H1 (cell line): ENCODE measurements at regions not wholly inside any gene's neighbourhood (a gene's known extent, or its start where the extent isn't known, plus 50 kb on each side); places are given as distances from the start of the nearest gene placed in this dataset.

Experiments used
- CTCF ChIA-PET: fragments of 300-600 bp; sonication (Branson Sonifier 250); formaldehyde crosslinking; loops from one replicate; lab custom pipeline; 2021; ENCODE audit not compliant: partially characterized antibody; lab: Charles Lee
- POLR2A ChIA-PET: fragments of 300-600 bp; sonication (Branson Sonifier 250); formaldehyde crosslinking; loops from one replicate; lab custom pipeline; 2021; ENCODE audit warnings: inconsistent platforms; ENCODE audit not compliant: partially characterized antibody; lab: Charles Lee
- DNase-seq, 2 experiments: peaks; one replicate each; pipeline versions ENCODE4 v3.0.0 to v3.0.0-alpha.2; 2010 to 2022; ENCODE audit warnings: low spot score in 2 of 2, low read depth in 1 of 2, mixed read lengths in 1 of 2
- FAIRE-seq: peaks from 2 replicates; lab custom pipeline; 2011; peaks lifted over from hg19 to GRCh38; lab: Jason Lieb, UNC
- H2AFZ ChIP-seq: 2 replicates; pipeline ENCODE4 v1.8.1; 2012; ENCODE audit warnings: low read length, inconsistent platforms
- H2AK5ac ChIP-seq: 2 replicates; pipeline ENCODE4 v1.6.1; 2013; ENCODE audit warnings: low read depth, low read length
- H2BK120ac ChIP-seq: replicated peaks from 2 replicates; pipeline ENCODE3; 2013; ENCODE audit warnings: low read depth, low read length, inconsistent platforms
- H2BK12ac ChIP-seq: 2 replicates; pipeline ENCODE4 v1.6.1; 2013; ENCODE audit warnings: low read depth, low read length
- H2BK15ac ChIP-seq: 2 replicates; pipeline ENCODE4 v1.6.1; 2013; ENCODE audit warnings: low read length
- H2BK20ac ChIP-seq: 2 replicates; pipeline ENCODE4 v1.6.1; 2013; ENCODE audit warnings: low read length
- H2BK5ac ChIP-seq: 2 replicates; pipeline ENCODE4 v1.6.1; 2013; ENCODE audit warnings: low read depth, low read length
- H3K14ac ChIP-seq: 2 replicates; pipeline ENCODE4 v1.6.1; 2013; ENCODE audit warnings: inconsistent platforms; ENCODE audit not compliant: insufficient read length
- H3K18ac ChIP-seq: 2 replicates; pipeline ENCODE4 v1.6.1; 2013; ENCODE audit warnings: low read length; ENCODE audit errors: extremely low read depth
- H3K23ac ChIP-seq: 2 replicates; pipeline ENCODE4 v1.6.1; 2013; ENCODE audit warnings: inconsistent platforms; ENCODE audit not compliant: insufficient read length
- H3K23me2 ChIP-seq: 2 replicates; pipeline ENCODE4 v1.6.1; 2013; ENCODE audit warnings: low read depth, low read length
- H3K27ac ChIP-seq: 2 replicates; pipeline ENCODE4 v1.6.1; 2011; ENCODE audit warnings: low read depth, low read length, inconsistent platforms
- H3K27me3 ChIP-seq, 4 experiments: replicated peaks in 1 of 4; 1 replicate in 1 of 4; 2 replicates in 3 of 4; pipeline versions ENCODE4 v1.6.1 to v1.8.1; 2011 to 2013; ENCODE audit warnings: low read length in 3 of 4, mild to moderate bottlenecking in 3 of 4, inconsistent platforms in 2 of 4, mixed read lengths in 2 of 4, moderate library complexity in 1 of 4; ENCODE audit not compliant: control insufficient read depth in 3 of 4, insufficient read depth in 3 of 4; ENCODE audit errors: extremely low read depth in 1 of 4
- H3K36me3 ChIP-seq, 4 experiments: 2 replicates each; pipeline versions ENCODE4 v1.6.1 to v1.8.1; 2011 to 2013; ENCODE audit warnings: mild to moderate bottlenecking in 4 of 4, low read length in 3 of 4, moderate library complexity in 2 of 4, control low read depth in 1 of 4, inconsistent platforms in 1 of 4; ENCODE audit not compliant: insufficient read depth in 4 of 4, control insufficient read depth in 2 of 4
- H3K4ac ChIP-seq: replicated peaks from 2 replicates; pipeline ENCODE3; 2013; ENCODE audit warnings: low read length, low read depth, mixed read lengths, inconsistent platforms; ENCODE audit not compliant: insufficient read length
- H3K4me1 ChIP-seq, 4 experiments: replicated peaks in 1 of 4; 1 replicate in 1 of 4; 2 replicates in 3 of 4; pipeline versions ENCODE4 v1.6.1 to v1.8.1; 2011 to 2013; ENCODE audit warnings: low read length in 3 of 4, inconsistent platforms in 2 of 4, mixed read lengths in 1 of 4; ENCODE audit not compliant: insufficient read depth in 4 of 4, control insufficient read depth in 3 of 4
- H3K4me2 ChIP-seq, 2 experiments: 2 replicates each; pipeline versions ENCODE4 v1.6.1 to v1.8.1; 2011 to 2013; ENCODE audit warnings: low read depth in 2 of 2, low read length in 2 of 2, control low read depth in 1 of 2, inconsistent platforms in 1 of 2, mild to moderate bottlenecking in 1 of 2; ENCODE audit not compliant: insufficient read depth in 1 of 2
- H3K4me3 ChIP-seq, 4 experiments: fragments of 200-600, 300-600 bp in 1 of 4; sonication (generic), shearing (Covaris generic), sonication (Bioruptor Twin) in 1 of 4; 2 replicates each; pipeline versions ENCODE4 v1.5.1 to v1.8.1; 2011 to 2016; ENCODE audit warnings: low read length in 4 of 4, low read depth in 3 of 4, control low read depth in 2 of 4, inconsistent platforms in 2 of 4, mild to moderate bottlenecking in 2 of 4, mixed read lengths in 1 of 4, moderate library complexity in 1 of 4; ENCODE audit not compliant: insufficient read depth in 2 of 4; ENCODE audit errors: extremely low read depth in 1 of 4
- H3K56ac ChIP-seq: replicated peaks from 2 replicates; pipeline ENCODE3; 2013; ENCODE audit warnings: low read depth, mild to moderate bottlenecking, mixed read lengths, low read length, inconsistent platforms; ENCODE audit not compliant: insufficient read length
- H3K79me1 ChIP-seq: 2 replicates; pipeline ENCODE4 v1.6.1; 2013; ENCODE audit warnings: low read depth, low read length, control low read depth
- H3K79me2 ChIP-seq, 2 experiments: 2 replicates each; pipeline versions ENCODE4 v1.6.1 to v1.8.1; 2012 to 2013; ENCODE audit warnings: low read length in 2 of 2, mild to moderate bottlenecking in 2 of 2, inconsistent platforms in 1 of 2; ENCODE audit not compliant: insufficient read depth in 2 of 2, control insufficient read depth in 1 of 2
- H3K9ac ChIP-seq, 4 experiments: replicated peaks in 1 of 4; 1 replicate in 1 of 4; 2 replicates in 3 of 4; pipeline versions ENCODE4 v1.6.1 to v1.8.1; 2011 to 2013; ENCODE audit warnings: low read depth in 3 of 4, low read length in 3 of 4, control low read depth in 2 of 4, mild to moderate bottlenecking in 2 of 4, moderate library complexity in 2 of 4, inconsistent platforms in 1 of 4; ENCODE audit errors: extremely low read depth in 1 of 4
- H3K9me3 ChIP-seq, 2 experiments: 2 replicates each; pipeline versions ENCODE4 v1.6.1 to v1.8.1; 2012 to 2013; ENCODE audit warnings: mild to moderate bottlenecking in 2 of 2, moderate library complexity in 2 of 2, control low read depth in 1 of 2, inconsistent platforms in 1 of 2, low read depth in 1 of 2, low read length in 1 of 2, mixed read lengths in 1 of 2; ENCODE audit not compliant: insufficient read depth in 2 of 2
- H4K20me1 ChIP-seq, 2 experiments: replicated peaks in 1 of 2; 2 replicates each; pipeline versions ENCODE3 to v1.8.1; 2011 to 2013; ENCODE audit warnings: inconsistent platforms in 2 of 2, low read length in 2 of 2, mild to moderate bottlenecking in 1 of 2; ENCODE audit not compliant: insufficient read depth in 2 of 2, control insufficient read depth in 1 of 2
- H4K5ac ChIP-seq: 2 replicates; pipeline ENCODE4 v1.6.1; 2013; ENCODE audit warnings: low read length, low read depth, mixed read lengths, inconsistent platforms; ENCODE audit not compliant: insufficient read length
- H4K8ac ChIP-seq: 2 replicates; pipeline ENCODE4 v1.8.0; 2013; ENCODE audit warnings: mild to moderate bottlenecking, moderate library complexity, low read length, inconsistent platforms; ENCODE audit not compliant: insufficient read depth; ENCODE audit errors: extremely low read depth
- H4K91ac ChIP-seq: replicated peaks from 2 replicates; pipeline ENCODE3; 2013; ENCODE audit warnings: low read length, mixed read lengths, inconsistent platforms; ENCODE audit not compliant: insufficient read length
- CBX5 ChIP-seq: fragments of 300-800, 300-1000 bp; sonication (generic); IDR thresholded peaks from 2 replicates; pipeline ENCODE4 v1.7.1; 2016; ENCODE audit warnings: antibody characterized with exemption, low read length, low read depth
- E2F6 ChIP-seq: IDR thresholded peaks from 2 replicates; pipeline ENCODE4 v1.6.1; 2012; ENCODE audit warnings: inconsistent platforms
- EGR1 ChIP-seq: IDR thresholded peaks from 2 replicates; pipeline ENCODE4 v1.6.1; 2011; ENCODE audit warnings: low read depth, low read length, borderline replicate concordance
- HDAC6 ChIP-seq: IDR thresholded peaks from one replicate; pipeline ENCODE4 v1.7.1; 2012; ENCODE audit warnings: low read depth, mild to moderate bottlenecking, inconsistent platforms, low read length, moderate library complexity
- SIN3A ChIP-seq, 2 experiments: IDR thresholded peaks in 1 of 2; conservative IDR thresholded peaks in 1 of 2; 2 replicates each; pipeline ENCODE4 v1.6.1; 2011 to 2012; ENCODE audit warnings: low read length in 2 of 2, improper control_type of control experiment in 1 of 2, low read depth in 1 of 2, mild to moderate bottlenecking in 1 of 2
- SRF ChIP-seq: IDR thresholded peaks from 2 replicates; pipeline ENCODE4 v1.6.1; 2011; ENCODE audit warnings: mild to moderate bottlenecking, low read depth, low read length, moderate library complexity
- TAF1 ChIP-seq: IDR thresholded peaks from 2 replicates; pipeline ENCODE4 v1.6.1; 2011; ENCODE audit warnings: mild to moderate bottlenecking, low read depth, low read length
- TAF7 ChIP-seq: optimal IDR thresholded peaks from 2 replicates; pipeline ENCODE3; 2011; ENCODE audit warnings: low read depth, mild to moderate bottlenecking, inconsistent platforms, low read length, moderate library complexity, borderline replicate concordance
- TCF12 ChIP-seq: IDR thresholded peaks from 2 replicates; pipeline ENCODE4 v1.6.1; 2011; ENCODE audit warnings: low read depth, mild to moderate bottlenecking, low read length
- USF2 ChIP-seq: IDR thresholded peaks from 2 replicates; pipeline ENCODE4 v1.6.1; 2011; ENCODE audit warnings: low read length, improper control_type of control experiment
- YY1 ChIP-seq: IDR thresholded peaks from 2 replicates; pipeline ENCODE4 v1.6.1; 2011; ENCODE audit warnings: low read depth, mild to moderate bottlenecking, low read length
- WGBS, 2 experiments: shearing (Covaris generic) in 1 of 2; methylation state at CpG; one replicate each; pipeline versions ENCODE4 v1.1.6 to v1.1.7; 2013 to 2015; ENCODE audit warnings: low lambda C conversion rate in 2 of 2, mixed read lengths in 2 of 2, inconsistent platforms in 1 of 2, low coverage in 1 of 2, missing lambda C conversion rate in 1 of 2; ENCODE audit not compliant: insufficient replicate concordance in 2 of 2, insufficient coverage in 1 of 2, insufficient read length in 1 of 2; ENCODE audit errors: extremely low coverage in 1 of 2, missing lambda C conversion rate in 1 of 2; 5-methylcytosine and 5-hydroxymethylcytosine counted together
- TF ChIP-seq, protein P1 (sequence below): IDR thresholded peaks from 2 replicates; pipeline ENCODE4 v1.6.1; 2011; ENCODE audit warnings: low read depth, mild to moderate bottlenecking, low read length; ENCODE audit not compliant: insufficient read depth

DNA sequence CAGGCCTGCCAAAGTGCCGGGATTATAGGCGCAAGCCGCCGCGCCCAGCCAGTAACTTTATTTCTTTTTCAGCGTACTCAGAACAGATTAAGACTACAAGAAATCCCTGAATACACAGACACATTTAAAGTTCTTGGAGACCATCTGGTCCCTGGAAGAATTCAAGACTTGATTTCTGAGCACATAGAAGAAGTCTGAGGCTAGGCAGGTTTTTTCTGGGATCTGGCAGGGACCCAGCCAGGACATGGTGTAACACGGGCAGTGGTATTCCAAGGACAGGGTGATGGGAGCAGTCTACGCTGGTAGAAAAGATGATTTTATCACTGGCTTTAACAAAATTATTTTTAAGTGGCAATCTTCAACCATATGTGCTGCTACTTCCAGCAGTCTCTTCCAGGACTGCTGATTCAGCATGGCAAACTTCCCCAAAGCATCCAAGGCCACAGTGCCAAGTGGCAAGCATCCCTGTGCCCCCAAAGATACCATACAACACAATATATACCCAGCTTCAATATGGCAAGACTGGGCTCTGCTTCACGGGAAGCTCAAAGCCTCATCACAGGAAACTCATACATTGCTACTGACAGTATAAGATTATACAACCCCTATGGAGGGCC lies 105.2 kb upstream of the OR5AK2 start:
- Histone ChIP-seq H2BK5ac (no peak overlapping the region), H2BK15ac (no peak overlapping the region), H3K4me3 (no peak overlapping the region), H2BK12ac (no peak overlapping the region), H4K20me1 (no peaks in the 10 kb centered on the region), H2BK120ac (no peak overlapping the region), H3K9ac (no peak overlapping the region), H4K91ac (no peak overlapping the region), H3K56ac (no peak overlapping the region), H3K4me2 (no peak overlapping the region), H2AK5ac (no peak overlapping the region), H4K5ac (no peak overlapping the region), H3K79me2 (no peaks in the 10 kb centered on the region), H3K4me1 (no peaks in the 10 kb centered on the region), H3K14ac (no peak overlapping the region), H3K27ac (no peak overlapping the region), H3K27me3 (no peaks in the 10 kb centered on the region), H3K36me3 (no peaks in the 10 kb centered on the region), H2AFZ (no peak overlapping the region), H2BK20ac (no peak overlapping the region), H3K23ac (no peak overlapping the region), H3K9me3 (peaks cover 0 to 2% of the 10 kb centered on the region in 2 experiments; a peak in 2 of 4 replicates), H3K4ac (no peak overlapping the region), H3K79me1 (no peaks in the 10 kb centered on the region), H3K18ac (no peak overlapping the region), H4K8ac (no peak overlapping the region), H3K23me2 (no peaks in the 10 kb centered on the region)
- DNase-seq (no peak), FAIRE-seq (no peak)
- CTCF ChIA-PET = no interaction called here
- 93% methylated on average over 9 of the region's 9 CpGs; no CpG with 5 or more reads in 1 of the 2 experiments for WGBS, 2 experiments
- POLR2A ChIA-PET = no interaction called here
- TF ChIP-seq SRF (no peak), USF2 (no peak), CBX5 (no peak), TAF1 (no peak), EGR1 (no peak), YY1 (no peak), TCF12 (no peak), TAF7 (no peak), SIN3A (conservative IDR thresholded peaks at IDR 0.05 in 1 of 2, IDR thresholded peaks at IDR 0.05 in 1 of 2; ENCODE audit: low read depth in 1 of 2, low read length in 2 of 2) (no peak), E2F6 (no peak), HDAC6 (no peak)
- TF ChIP-seq, protein P1, sequence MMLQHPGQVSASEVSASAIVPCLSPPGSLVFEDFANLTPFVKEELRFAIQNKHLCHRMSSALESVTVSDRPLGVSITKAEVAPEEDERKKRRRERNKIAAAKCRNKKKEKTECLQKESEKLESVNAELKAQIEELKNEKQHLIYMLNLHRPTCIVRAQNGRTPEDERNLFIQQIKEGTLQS = no peak
